ENCODE measurements at regions not wholly inside any gene's neighbourhood (a gene's known extent, or its start where the extent isn't known, plus 50 kb on each side); places are given as distances from the start of the nearest gene placed in this dataset.

DNA sequence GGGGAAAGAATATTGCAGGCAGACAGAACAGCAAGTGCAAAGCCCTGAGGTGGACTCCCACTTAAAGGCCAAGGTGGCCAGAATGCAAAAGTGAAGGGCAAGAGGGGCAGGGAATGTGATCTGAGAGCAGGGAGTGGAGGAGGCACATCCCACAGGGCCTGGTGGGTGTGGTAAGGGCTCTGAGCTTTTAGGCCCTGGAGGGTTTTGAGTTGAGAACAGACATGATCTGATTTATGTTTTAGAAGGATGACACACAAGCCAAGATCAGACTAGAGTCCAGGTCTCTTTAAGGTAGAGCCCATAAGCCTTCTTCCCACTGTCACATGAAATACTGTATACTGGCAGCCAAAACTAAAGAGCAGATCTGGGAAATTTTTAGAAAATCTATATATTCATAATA is 162.5 kb downstream of the SLC38A4 start (continued):
- TF ChIP-seq FOSL1 (IDR thresholded peaks at IDR 0.05; ENCODE audit: insufficient read depth, low read depth, low read length) = no peak
- TF ChIP-seq CBX8 (IDR thresholded peaks at IDR 0.05; ENCODE audit: borderline replicate concordance, low read depth, low read length) = no peak
- no peak for TF ChIP-seq TCF12 (IDR thresholded peaks at IDR 0.05; ENCODE audit: low read depth, low read length)
- TF ChIP-seq RXRA (IDR thresholded peaks at IDR 0.05; ENCODE audit: insufficient read depth, low read depth, low read length) = no peak
